ENCODE measurements at regions not wholly inside any gene's neighbourhood (a gene's known extent, or its start where the extent isn't known, plus 50 kb on each side); places are given as distances from the start of the nearest gene placed in this dataset.

- Histone ChIP-seq H3K27ac (no peak overlapping the region), H3K9me3 (no peaks in the 10 kb centered on the region), H3K36me3 (no peaks in the 10 kb centered on the region), H3K4me1 (peaks cover 0 to 4% of the 10 kb centered on the region in 2 donors), H3K4me3 (no peak overlapping the region), H3K27me3 (no peaks in the 10 kb centered on the region)
- no peak for DNase-seq
- intact Hi-C loops (cut with DNase I; ENCODE audit: low total_unique reads), result no loop called here
- no peak for TF ChIP-seq CTCF (IDR thresholded peaks at IDR 0.05)
- no peak for TF ChIP-seq POLR2A (IDR thresholded peaks at IDR 0.05)
Observed at GRCh38 chr5:159762921-159763320, 153.4 kb upstream of the ADRA1B start.

GRCh38 chr5:159763562-159763961 is 152.7 kb upstream of the ADRA1B start:
- H3K4me1 ChIP-seq, result peaks cover 0 to 4% of the 10 kb centered on the region in 2 donors
- TF ChIP-seq CTCF (IDR thresholded peaks at IDR 0.05), result no peak
- no peak for TF ChIP-seq POLR2A (IDR thresholded peaks at IDR 0.05)
- no peak overlapping the region for H3K4me3 ChIP-seq
- no peak overlapping the region for H3K27ac ChIP-seq
- intact Hi-C loops (cut with DNase I; ENCODE audit: low total_unique reads), result no loop called here
- DNase-seq, result no peak
- no peaks in the 10 kb centered on the region for H3K36me3 ChIP-seq
- no peaks in the 10 kb centered on the region for H3K27me3 ChIP-seq
- H3K9me3 ChIP-seq, result no peaks in the 10 kb centered on the region

GRCh38 chr5:159764283-159765134 is 151.8 kb upstream of the ADRA1B start:
- Histone ChIP-seq H3K36me3 (no peaks in the 10 kb centered on the region), H3K4me3 (no peak overlapping the region), H3K9me3 (no peaks in the 10 kb centered on the region), H3K27me3 (no peaks in the 10 kb centered on the region), H3K4me1 (peaks cover 0 to 4% of the 10 kb centered on the region in 2 donors), H3K27ac (peak overlapping the region; percentile 1 to 22)
- intact Hi-C loops (cut with DNase I; ENCODE audit: low total_unique reads), result no loop called here
- TF ChIP-seq POLR2A (IDR thresholded peaks at IDR 0.05) (no peak), CTCF (IDR thresholded peaks at IDR 0.05) (no peak)
- peak; percentile 46 to 49 for DNase-seq

- Histone ChIP-seq H3K27ac (peak overlapping the region; percentile 1 to 22), H3K27me3 (no peaks in the 10 kb centered on the region), H3K4me3 (no peak overlapping the region), H3K4me1 (peaks cover 0 to 4% of the 10 kb centered on the region in 2 donors), H3K36me3 (no peaks in the 10 kb centered on the region), H3K9me3 (no peaks in the 10 kb centered on the region)
- intact Hi-C loops (cut with DNase I; ENCODE audit: low total_unique reads), result no loop called here
- no peak for DNase-seq
- TF ChIP-seq POLR2A (IDR thresholded peaks at IDR 0.05) (no peak), CTCF (IDR thresholded peaks at IDR 0.05) (no peak)
Observed at GRCh38 chr5:159765135-159765433, 151.2 kb upstream of the ADRA1B start.

GRCh38 chr5:159765760-159766517 is 150.3 kb upstream of the ADRA1B start:
- no peaks in the 10 kb centered on the region for H3K27me3 ChIP-seq
- TF ChIP-seq POLR2A (IDR thresholded peaks at IDR 0.05) (no peak), CTCF (IDR thresholded peaks at IDR 0.05) (no peak)
- no peak for DNase-seq
- no peaks in the 10 kb centered on the region for H3K36me3 ChIP-seq
- no peaks in the 10 kb centered on the region for H3K9me3 ChIP-seq
- no peak overlapping the region for H3K27ac ChIP-seq
- H3K4me3 ChIP-seq, result no peak overlapping the region
- intact Hi-C loops (cut with DNase I; ENCODE audit: low total_unique reads), result no loop called here
- peaks cover 0 to 4% of the 10 kb centered on the region in 2 donors for H3K4me1 ChIP-seq

Measured in uterus (tissue), 3 donors.